ENCODE measurements at regions not wholly inside any gene's neighbourhood (a gene's known extent, or its start where the extent isn't known, plus 50 kb on each side); places are given as distances from the start of the nearest gene placed in this dataset.

DNA sequence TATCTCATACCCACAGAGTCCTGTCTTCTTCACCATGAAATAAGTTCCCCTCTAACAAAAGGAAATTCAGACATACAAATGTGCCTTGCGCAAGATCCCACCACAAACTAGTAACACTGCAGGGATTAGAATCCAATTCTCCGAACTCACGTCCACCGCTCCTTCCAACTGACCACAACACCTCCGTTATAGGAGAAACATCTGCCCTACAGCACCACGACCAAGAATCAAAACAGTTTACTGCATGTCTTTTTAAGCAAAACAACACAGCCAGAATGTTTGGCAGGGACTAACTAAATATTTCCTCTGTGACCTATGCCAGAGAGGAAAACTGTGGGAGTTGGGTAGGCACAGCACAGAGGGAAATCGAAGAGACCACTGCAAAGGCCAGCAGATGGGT lies 72.7 kb upstream of the AKIP1 start:
- no peak for DNase-seq
- no peak overlapping the region for H3K27ac Mint-ChIP-seq
- H3K4me1 Mint-ChIP-seq, result peaks cover 22% of the 10 kb centered on the region
- no peaks in the 10 kb centered on the region for H3K36me3 Mint-ChIP-seq
- H3K27me3 Mint-ChIP-seq, result peaks cover 7% of the 10 kb centered on the region
- no peak overlapping the region for H3K4me3 Mint-ChIP-seq
- H3K9me3 Mint-ChIP-seq, result peaks cover 2% of the 10 kb centered on the region

- H3K27ac Mint-ChIP-seq, result no peak overlapping the region
- H3K36me3 Mint-ChIP-seq, result no peaks in the 10 kb centered on the region
- no peak for DNase-seq
- no peak overlapping the region for H3K4me3 Mint-ChIP-seq
- H3K9me3 Mint-ChIP-seq, result peaks cover 2% of the 10 kb centered on the region
- H3K27me3 Mint-ChIP-seq, result peaks cover 7% of the 10 kb centered on the region
- peaks cover 19% of the 10 kb centered on the region for H3K4me1 Mint-ChIP-seq
These were observed 71.6 kb upstream of the AKIP1 start for GRCh38 chr11:8839306-8839956.

DNA sequence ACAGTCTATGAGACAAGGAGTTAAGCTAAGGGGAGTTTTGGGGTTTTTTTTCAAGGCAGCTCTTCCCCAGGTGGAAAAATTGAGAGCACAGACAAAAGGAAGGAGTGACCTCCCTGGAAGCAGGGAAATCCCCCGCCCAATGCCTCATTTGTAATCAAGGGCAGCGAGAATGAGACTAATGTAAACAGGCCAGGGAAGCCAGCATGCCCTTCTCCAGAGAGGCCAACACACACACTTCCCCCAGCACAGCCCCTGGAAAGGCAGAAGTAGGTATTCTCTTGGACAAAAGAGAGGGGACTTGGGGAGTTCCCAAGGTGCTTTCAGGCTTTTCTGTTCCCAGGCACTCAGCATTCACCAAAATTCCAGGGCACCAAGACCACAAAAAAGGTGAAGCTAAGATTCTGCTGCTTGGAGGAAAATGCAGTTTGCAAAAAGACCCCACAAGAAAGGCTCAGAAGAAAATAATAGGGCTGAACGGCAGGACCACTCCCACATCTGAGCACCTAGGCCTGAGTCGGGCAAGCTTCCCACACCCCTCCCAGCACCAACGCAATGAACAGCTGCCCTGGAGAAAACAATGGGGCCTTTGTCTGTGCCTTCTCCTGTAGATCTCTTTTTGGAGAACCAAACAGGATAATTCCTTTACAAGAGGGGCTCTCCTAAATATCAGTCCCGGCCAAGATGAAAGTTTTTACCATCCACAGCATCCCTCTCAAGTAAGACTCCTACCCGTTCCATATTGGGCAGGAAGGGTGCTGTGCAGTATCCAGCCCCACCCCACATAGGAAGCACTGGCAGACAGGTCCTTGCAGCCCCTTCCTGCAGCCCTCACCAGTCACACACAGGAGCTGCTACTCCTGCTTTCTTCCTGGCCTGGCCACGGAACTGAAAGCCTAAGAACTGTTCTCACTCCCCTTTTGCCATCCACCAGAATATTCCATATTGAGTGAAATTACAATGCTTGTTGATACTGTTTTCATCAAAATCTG lies 70.7 kb upstream of the AKIP1 start:
- DNase-seq, result peak; percentile 50
- Mint-ChIP-seq H3K27ac (no peak overlapping the region), H3K4me3 (no peak overlapping the region), H3K27me3 (peaks cover 7% of the 10 kb centered on the region), H3K9me3 (peaks cover 2% of the 10 kb centered on the region), H3K36me3 (no peaks in the 10 kb centered on the region), H3K4me1 (peaks cover 19% of the 10 kb centered on the region)

DNA sequence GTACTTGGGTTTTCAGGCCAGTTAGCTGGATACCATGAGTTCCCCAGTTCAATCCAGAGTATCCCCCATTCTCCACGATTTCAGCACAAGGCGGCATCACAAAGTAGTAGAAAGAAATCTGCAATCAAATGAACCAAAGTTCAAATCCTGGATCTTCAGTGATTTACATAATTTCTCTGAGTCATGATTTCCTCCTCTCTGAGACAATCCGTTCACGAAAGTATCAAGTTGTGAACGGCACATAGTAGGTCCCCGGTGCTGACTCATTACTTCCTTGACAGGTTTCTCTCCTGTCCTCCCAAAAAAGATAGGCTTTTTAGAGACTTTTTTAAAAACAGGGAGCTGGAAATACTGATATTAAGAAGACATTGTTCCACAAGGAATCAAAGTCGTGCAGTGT lies 69.1 kb upstream of the AKIP1 start:
- peak overlapping the region; percentile 42 for H3K27ac Mint-ChIP-seq
- no peak overlapping the region for H3K4me3 Mint-ChIP-seq
- H3K9me3 Mint-ChIP-seq, result peaks cover 2% of the 10 kb centered on the region
- no peaks in the 10 kb centered on the region for H3K36me3 Mint-ChIP-seq
- DNase-seq, result no peak
- H3K27me3 Mint-ChIP-seq, result peaks cover 6% of the 10 kb centered on the region
- peaks cover 19% of the 10 kb centered on the region for H3K4me1 Mint-ChIP-seq

DNA sequence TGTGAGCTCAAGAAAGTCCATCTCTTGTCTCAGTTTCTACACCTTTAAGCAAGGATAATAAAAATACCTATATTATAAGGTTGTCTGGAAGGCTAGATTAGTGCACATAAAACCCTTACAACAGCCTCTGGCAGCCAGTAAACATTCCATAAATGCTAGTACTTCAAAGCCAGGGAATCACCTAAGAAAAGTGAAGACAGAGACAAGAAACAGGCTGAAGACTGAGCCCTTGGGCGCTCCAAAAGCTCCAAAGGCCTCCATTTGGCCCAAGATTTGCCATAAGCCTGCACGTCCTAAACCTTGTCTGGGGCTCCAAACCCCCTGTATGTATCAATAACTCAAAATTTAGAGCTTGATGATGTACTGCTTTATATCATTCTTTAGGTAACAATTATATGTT lies 52.2 kb upstream of the AKIP1 start:
- no peak for DNase-seq
- no peak overlapping the region for H3K27ac Mint-ChIP-seq
- no peak overlapping the region for H3K4me3 Mint-ChIP-seq
- no peaks in the 10 kb centered on the region for H3K4me1 Mint-ChIP-seq
- no peaks in the 10 kb centered on the region for H3K9me3 Mint-ChIP-seq
- H3K36me3 Mint-ChIP-seq, result no peaks in the 10 kb centered on the region
- H3K27me3 Mint-ChIP-seq, result peaks cover 17% of the 10 kb centered on the region

Data from activated naive CD8-positive, alpha-beta T cell treated with anti-CD3 and anti-CD28 coated beads for 36 hours (primary cell).